Mucosa of descending colon (tissue), 3 donors: ENCODE measurements at regions not wholly inside any gene's neighbourhood (a gene's known extent, or its start where the extent isn't known, plus 50 kb on each side); places are given as distances from the start of the nearest gene placed in this dataset.

Source experiments
- ATAC-seq: fragments of 200-7000 bp; cut with Tn5 transposase; one replicate; pipeline ENCODE4 v1.9.1; 2020; ENCODE audit warnings: mild to moderate bottlenecking, moderate library complexity
- DNase-seq, 3 donors: peaks; one replicate each; pipeline ENCODE4 v3.0.0-alpha.2; 2020
- H3K36me3 ChIP-seq: fragments of 200-600 bp; one replicate; pipeline ENCODE4 v1.8.0; 2021; ENCODE audit warnings: low read depth, mild to moderate bottlenecking
- H3K4me1 ChIP-seq: fragments of 200-600 bp; one replicate; pipeline ENCODE4 v1.8.0; 2021; ENCODE audit warnings: low read depth, mild to moderate bottlenecking
- H3K4me3 ChIP-seq: fragments of 200-600 bp; one replicate; pipeline ENCODE4 v1.8.0; 2021; ENCODE audit warnings: mild to moderate bottlenecking
- H3K9me3 ChIP-seq: fragments of 200-600 bp; one replicate; pipeline ENCODE4 v1.8.0; 2021; ENCODE audit warnings: mild to moderate bottlenecking
- CTCF ChIP-seq: fragments of 200-600 bp; IDR thresholded peaks from one replicate; pipeline ENCODE4 v1.8.0; 2022; ENCODE audit warnings: antibody characterized with exemption, mild to moderate bottlenecking
- intact Hi-C, 2 donors: fragments of 100-400 bp; cut with DNase I in 1 of 2; cut with micrococcal nuclease in 1 of 2; formaldehyde crosslinking; loops; one replicate each; pipeline versions ENCODE4 v1.11.0 to v1.11.1; 2022; cut with DNase I, micrococcal nuclease
- donor health status: DM: no; HTN: no; CAD: no; lungs with moderate emphysema.
- donor health status: DM: no; HTN: no; CAD: no.
- donor health status: DM: no; HTN: yes; CAD: no.

DNA sequence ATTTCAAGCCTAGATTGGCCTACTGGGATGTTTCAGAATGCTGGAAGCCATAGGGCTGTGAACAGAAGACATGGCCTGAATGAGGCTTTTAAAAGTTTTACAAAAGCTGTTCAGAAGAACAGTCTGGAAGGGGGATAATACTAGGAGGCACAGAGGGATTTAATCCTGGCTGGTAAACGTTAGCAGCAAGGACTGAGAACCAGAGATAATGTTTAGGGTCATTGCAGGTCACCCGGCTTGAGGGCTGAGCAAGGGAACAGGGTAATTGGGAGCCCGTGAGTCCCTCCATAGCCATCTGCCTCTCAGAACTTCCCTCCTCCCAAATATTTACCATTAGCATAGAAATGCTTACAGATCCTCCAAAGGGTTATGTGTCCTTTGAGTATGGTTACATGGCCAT, 765.4 kb downstream of the TMEM182 start:
- ATAC-seq (no peak), DNase-seq (no peak)
- no peaks in the 10 kb centered on the region for H3K4me1 ChIP-seq
- H3K36me3 ChIP-seq, result no peaks in the 10 kb centered on the region
- TF ChIP-seq CTCF, result no peak
- H3K9me3 ChIP-seq, result no peaks in the 10 kb centered on the region
- intact Hi-C loops, result no loop called here
- H3K4me3 ChIP-seq, result no peak overlapping the region

DNA sequence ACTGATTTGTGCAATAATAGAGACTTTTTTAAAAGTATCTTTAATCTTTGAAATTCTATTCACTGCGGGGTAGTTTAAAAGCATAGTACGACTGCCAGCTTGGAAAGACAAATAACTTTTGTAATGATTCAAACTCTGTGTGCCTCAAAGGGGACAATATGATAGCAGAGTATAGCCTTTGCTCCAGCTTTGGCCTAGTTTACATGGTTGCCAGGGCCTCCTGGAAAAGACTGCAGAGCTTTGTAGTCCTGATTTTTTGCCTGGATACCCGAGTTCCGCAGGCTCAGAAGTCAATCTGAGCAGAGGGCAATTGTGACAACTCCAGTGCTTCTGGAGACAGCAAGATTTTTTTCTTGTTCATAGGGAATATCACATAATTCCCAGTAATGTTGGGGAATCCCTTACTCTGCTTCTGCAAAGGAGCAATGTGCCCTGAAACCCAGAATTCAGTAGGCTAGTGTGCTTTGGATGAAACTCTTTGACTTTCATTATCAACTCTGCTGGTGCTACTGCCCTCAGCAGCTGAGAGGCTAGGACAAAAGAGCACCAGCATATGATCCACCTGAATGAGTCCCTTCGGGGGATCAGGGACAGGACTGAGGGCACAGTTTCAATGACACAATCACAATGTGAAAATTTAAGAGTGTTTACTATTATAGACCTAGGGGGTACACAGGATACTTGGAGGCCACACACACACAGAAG, 768.1 kb downstream of the TMEM182 start:
- intact Hi-C loops, result no loop called here
- ATAC-seq, result no peak
- no peaks in the 10 kb centered on the region for H3K4me1 ChIP-seq
- DNase-seq, result no peak
- TF ChIP-seq CTCF, result no peak
- no peak overlapping the region for H3K4me3 ChIP-seq
- H3K36me3 ChIP-seq, result no peaks in the 10 kb centered on the region
- no peaks in the 10 kb centered on the region for H3K9me3 ChIP-seq

GRCh38 chr2:103552775-103553174, 790.9 kb downstream of the TMEM182 start:
- H3K36me3 ChIP-seq, result no peaks in the 10 kb centered on the region
- H3K9me3 ChIP-seq, result no peaks in the 10 kb centered on the region
- intact Hi-C loops, result no loop called here
- DNase-seq, result no peak
- TF ChIP-seq CTCF, result no peak
- no peak overlapping the region for H3K4me3 ChIP-seq
- no peak for ATAC-seq
- H3K4me1 ChIP-seq, result no peaks in the 10 kb centered on the region

DNA sequence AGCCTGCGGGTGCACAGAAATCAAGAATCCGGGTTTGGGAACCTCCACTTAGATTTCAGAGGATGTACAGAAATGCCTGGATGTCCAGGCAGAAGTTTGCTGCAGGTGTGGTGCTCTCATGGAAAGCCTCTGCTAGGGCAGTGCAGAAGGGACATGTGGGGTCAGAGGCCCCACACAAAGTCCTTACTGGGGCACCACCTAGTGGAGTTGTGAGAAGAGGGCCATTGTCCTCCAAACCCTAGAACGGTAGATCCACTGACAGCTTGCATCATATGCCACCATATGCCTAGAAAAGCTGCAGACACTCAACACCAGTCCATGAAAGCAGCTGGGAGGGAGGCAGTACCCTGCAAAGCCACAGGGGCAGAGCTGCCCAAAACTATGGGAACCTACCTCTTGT, 833.0 kb downstream of the TMEM182 start:
- DNase-seq, result no peak
- Histone ChIP-seq H3K36me3 (no peaks in the 10 kb centered on the region), H3K4me1 (no peaks in the 10 kb centered on the region), H3K9me3 (peaks cover 28% of the 10 kb centered on the region), H3K4me3 (no peak overlapping the region)
- TF ChIP-seq CTCF, result no peak
- no peak for ATAC-seq
- intact Hi-C loops, result no loop called here

DNA sequence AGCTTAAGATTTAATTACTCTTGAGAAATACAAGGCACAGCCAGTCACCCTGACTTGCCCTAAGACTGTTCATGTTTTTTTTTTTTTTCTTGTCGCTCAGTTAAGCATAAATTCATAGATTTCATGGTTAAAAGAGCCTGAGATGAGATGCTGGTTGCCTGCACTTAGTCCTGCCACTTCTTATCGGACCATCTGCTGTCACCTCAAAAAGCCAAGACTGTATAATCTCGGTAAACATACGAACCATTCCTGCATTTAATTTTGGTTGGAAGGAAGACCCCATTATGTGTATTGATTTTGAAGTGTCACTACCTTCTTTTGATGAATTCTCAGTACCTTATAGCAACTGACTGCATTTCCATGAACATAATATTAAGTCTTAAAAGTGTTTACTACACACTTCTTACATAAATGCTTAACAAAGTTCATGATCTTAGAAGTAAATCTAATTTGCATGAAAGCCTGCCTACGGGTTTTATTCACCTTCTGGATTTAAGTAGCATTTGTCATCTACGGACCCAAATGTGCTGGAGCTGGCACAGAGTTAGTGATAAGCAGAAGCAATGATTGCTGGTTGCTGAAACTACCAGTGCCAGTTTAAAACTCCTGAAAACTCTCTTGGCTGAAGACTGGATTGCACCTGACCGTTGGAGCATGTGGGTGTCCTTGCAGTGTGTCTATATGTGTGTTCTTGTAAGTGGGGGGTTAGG, 843.4 kb downstream of the TMEM182 start:
- no peak overlapping the region for H3K4me3 ChIP-seq
- no peaks in the 10 kb centered on the region for H3K4me1 ChIP-seq
- DNase-seq (no peak), ATAC-seq (no peak)
- no peak for TF ChIP-seq CTCF
- no peaks in the 10 kb centered on the region for H3K36me3 ChIP-seq
- intact Hi-C loops, result no loop called here
- peaks cover 12% of the 10 kb centered on the region for H3K9me3 ChIP-seq
